Omental fat pad (tissue), 3 donors: ENCODE measurements at regions not wholly inside any gene's neighbourhood (a gene's known extent, or its start where the extent isn't known, plus 50 kb on each side); places are given as distances from the start of the nearest gene placed in this dataset.
"Not testable (repeated sequence)": the region's sequence is repeated elsewhere in the genome, so short reads cannot be mapped to it uniquely, and the experiment has no call there.

Experiments used
- ATAC-seq: fragments of 150-250 bp; one replicate; pipeline ENCODE4 v1.9.1; 2016; ENCODE audit warnings: mild to moderate bottlenecking, moderate library complexity; ENCODE audit not compliant: low FRiP score
- DNase-seq: peaks from one replicate; pipeline ENCODE4 v3.0.0-alpha.2; 2019; ENCODE audit warnings: low spot score
- CTCF ChIP-seq, 3 donors: fragments of 450-650 bp; IDR thresholded peaks; one replicate each; pipeline ENCODE4 v1.5.1; 2016 to 2017; ENCODE audit warnings: antibody characterized with exemption in 3 of 3, mild to moderate bottlenecking in 3 of 3, moderate library complexity in 2 of 3

DNA sequence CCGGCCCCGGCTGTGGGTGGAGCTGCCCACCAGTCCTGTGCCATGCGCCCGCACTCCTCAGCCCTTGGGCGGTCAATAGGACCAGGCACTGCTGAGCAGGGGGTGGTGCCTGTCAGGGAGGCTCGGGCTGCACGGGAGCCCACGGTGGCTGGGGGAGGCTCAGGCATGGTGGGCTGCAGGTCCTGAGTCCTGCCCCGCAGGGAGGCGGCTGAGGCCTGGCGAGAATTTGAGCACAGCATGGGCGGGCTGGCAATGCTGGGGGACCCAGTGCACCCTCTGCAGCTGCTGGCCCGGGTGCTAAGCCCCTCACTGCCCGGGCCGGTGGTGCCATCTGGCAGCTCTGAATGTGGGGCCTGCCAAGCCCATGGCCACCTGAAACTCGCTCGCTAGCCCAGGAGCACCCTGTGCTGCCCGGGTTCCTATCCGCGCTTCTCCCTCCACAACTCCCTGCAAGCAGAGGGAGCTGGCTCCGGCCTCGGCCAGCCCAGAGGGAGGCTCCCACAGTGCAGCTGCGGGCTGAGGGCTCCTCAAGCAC lies 1371.1 kb downstream of the FSCB start:
- TF ChIP-seq CTCF (IDR thresholded peaks at IDR 0.05), result no peak
- no peak for ATAC-seq
- no peak for DNase-seq

DNA sequence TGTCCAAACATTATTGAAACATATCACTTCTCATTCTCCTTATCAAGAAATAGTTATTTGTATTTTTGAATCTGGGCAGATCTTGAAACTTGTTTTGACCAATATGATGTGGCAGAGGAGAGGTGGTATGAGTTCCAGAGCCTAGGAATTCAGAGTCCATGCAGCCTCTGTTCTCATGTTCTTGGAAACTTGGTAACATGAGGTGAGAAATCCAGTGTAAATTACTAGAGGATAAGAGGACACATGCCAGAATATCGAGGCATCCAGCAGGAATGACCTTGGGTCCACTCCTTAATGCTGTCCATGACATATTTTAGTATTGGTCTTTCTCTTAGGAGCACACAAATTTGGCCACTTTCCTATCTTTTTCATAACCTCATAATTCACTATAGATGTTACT lies 1374.6 kb downstream of the FSCB start:
- ATAC-seq (no peak), DNase-seq (no peak)
- no peak for TF ChIP-seq CTCF (IDR thresholded peaks at IDR 0.05)

- ATAC-seq, DNase-seq: not testable (repeated sequence)
Measured at GRCh38 chr14:43128429-43128828, 1378.7 kb downstream of the FSCB start.

- DNase-seq, ATAC-seq: not testable (repeated sequence)
Measured at GRCh38 chr14:43127874-43128273, 1379.2 kb downstream of the FSCB start.

- no peak for DNase-seq
- TF ChIP-seq CTCF (IDR thresholded peaks at IDR 0.05), result no peak
- no peak for ATAC-seq
Measured at GRCh38 chr14:43123544-43123943, 1383.5 kb downstream of the FSCB start.

- TF ChIP-seq CTCF (IDR thresholded peaks at IDR 0.05), result no peak
- ATAC-seq, result no peak
- no peak for DNase-seq
Measured at GRCh38 chr14:43119672-43120071, 1387.4 kb downstream of the FSCB start.

DNA sequence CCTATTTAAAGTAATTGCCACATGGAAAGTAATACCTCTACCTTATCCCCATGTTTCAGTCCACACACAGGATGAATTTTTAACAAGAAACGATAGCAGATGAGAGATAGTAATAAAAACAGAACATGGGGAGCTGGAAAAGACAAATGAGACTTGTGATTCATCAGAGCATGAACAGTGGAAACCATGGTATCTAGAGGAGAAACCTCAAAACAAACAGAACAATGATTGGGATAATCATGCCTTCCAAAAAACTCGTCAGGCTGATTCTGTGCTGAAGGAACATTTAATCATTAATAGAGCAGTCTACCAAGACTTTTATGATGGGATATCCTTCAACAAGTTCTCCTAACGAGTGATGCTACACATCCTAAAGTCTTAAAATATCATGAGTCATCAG lies 1390.7 kb downstream of the FSCB start:
- TF ChIP-seq CTCF (IDR thresholded peaks at IDR 0.05), result no peak
- DNase-seq (no peak), ATAC-seq (no peak)

DNA sequence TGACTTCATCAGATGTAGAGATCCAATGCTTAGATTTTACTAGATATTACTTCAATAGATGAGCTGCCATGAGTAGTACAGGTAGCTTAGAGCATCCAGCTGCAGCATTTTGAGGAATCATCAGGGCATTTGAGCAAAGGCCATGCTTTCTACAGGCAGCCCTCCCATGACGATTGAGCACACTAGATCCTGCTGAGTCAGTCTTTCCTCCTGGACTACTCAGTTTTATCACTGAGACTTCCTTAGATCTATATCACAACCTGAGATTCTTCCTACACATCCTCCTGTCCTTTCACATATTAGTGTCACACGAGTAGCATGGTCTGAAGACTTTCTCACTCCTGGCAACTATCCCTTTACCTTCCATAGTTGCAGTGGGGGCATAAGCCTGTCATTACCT lies 1401.8 kb downstream of the FSCB start:
- ATAC-seq, result no peak
- TF ChIP-seq CTCF (IDR thresholded peaks at IDR 0.05), result no peak
- no peak for DNase-seq
